H9 (cell line): ENCODE measurements at regions not wholly inside any gene's neighbourhood (a gene's known extent, or its start where the extent isn't known, plus 50 kb on each side); places are given as distances from the start of the nearest gene placed in this dataset.

Source experiments
- DNase-seq: peaks from one replicate; pipeline ENCODE4 v3.0.0-alpha.2; 2017
- H2AFZ ChIP-seq: one replicate; pipeline ENCODE4 v1.6.1; 2013; ENCODE audit warnings: mild to moderate bottlenecking, low read length, control low read depth, moderate library complexity
- H2AK5ac ChIP-seq: 2 replicates; pipeline ENCODE4 v1.6.1; 2013; ENCODE audit warnings: low read length, control low read depth, mixed read lengths; ENCODE audit not compliant: insufficient read length
- H2BK120ac ChIP-seq: one replicate; pipeline ENCODE4 v1.6.1; 2013; ENCODE audit warnings: low read depth, mild to moderate bottlenecking, low read length, control low read depth, inconsistent platforms; ENCODE audit not compliant: poor library complexity, severe bottlenecking
- H2BK12ac ChIP-seq: 2 replicates; pipeline ENCODE4 v1.6.1; 2013; ENCODE audit warnings: low read length, control low read depth, mixed read lengths, low read depth; ENCODE audit not compliant: insufficient read length
- H2BK15ac ChIP-seq: 2 replicates; pipeline ENCODE4 v1.6.1; 2013; ENCODE audit warnings: low read depth, low read length, control low read depth
- H2BK20ac ChIP-seq: one replicate; pipeline ENCODE4 v1.6.1; 2013; ENCODE audit warnings: low read depth, mild to moderate bottlenecking, low read length, control low read depth, inconsistent platforms; ENCODE audit not compliant: poor library complexity, severe bottlenecking
- H2BK5ac ChIP-seq: 2 replicates; pipeline ENCODE4 v1.6.1; 2013; ENCODE audit warnings: low read length, control low read depth, mixed read lengths; ENCODE audit not compliant: insufficient read length
- H3K14ac ChIP-seq: 2 replicates; pipeline ENCODE4 v1.6.1; 2013; ENCODE audit warnings: low read length, control low read depth; ENCODE audit not compliant: insufficient read depth
- H3K18ac ChIP-seq: 2 replicates; pipeline ENCODE4 v1.6.1; 2013; ENCODE audit warnings: low read depth, mild to moderate bottlenecking, mixed read lengths, low read length, control low read depth; ENCODE audit not compliant: insufficient read length
- H3K23ac ChIP-seq: 2 replicates; pipeline ENCODE4 v1.6.1; 2013; ENCODE audit warnings: low read length, control low read depth, mixed read lengths, low read depth; ENCODE audit not compliant: insufficient read length
- H3K23me2 ChIP-seq: 2 replicates; pipeline ENCODE4 v1.6.1; 2013; ENCODE audit warnings: low read depth, mild to moderate bottlenecking, mixed read lengths, low read length, control low read depth; ENCODE audit not compliant: insufficient read length, poor library complexity, severe bottlenecking
- H3K27ac ChIP-seq: 2 replicates; pipeline ENCODE4 v1.5.1; 2013; ENCODE audit warnings: low read length, control low read depth, mixed read lengths, low read depth; ENCODE audit not compliant: insufficient read length
- H3K27me3 ChIP-seq: 2 replicates; pipeline ENCODE4 v1.6.1; 2013; ENCODE audit warnings: low read length, control low read depth, inconsistent platforms; ENCODE audit not compliant: insufficient read depth
- H3K4ac ChIP-seq: 2 replicates; pipeline ENCODE4 v1.6.1; 2013; ENCODE audit warnings: low read depth, mild to moderate bottlenecking, control low read depth, inconsistent platforms, low read length, moderate library complexity
- H3K4me1 ChIP-seq: 2 replicates; pipeline ENCODE4 v1.6.1; 2013; ENCODE audit warnings: low read length, control low read depth, inconsistent platforms; ENCODE audit not compliant: insufficient read depth
- H3K4me2 ChIP-seq: 2 replicates; pipeline ENCODE4 v1.6.1; 2013; ENCODE audit warnings: low read length, control low read depth, mixed read lengths; ENCODE audit not compliant: insufficient read length, insufficient read depth
- H3K56ac ChIP-seq: 2 replicates; pipeline ENCODE4 v1.6.1; 2013; ENCODE audit warnings: low read depth, mild to moderate bottlenecking, mixed read lengths, low read length, control low read depth; ENCODE audit not compliant: insufficient read length
- H3K79me1 ChIP-seq: 2 replicates; pipeline ENCODE4 v1.6.1; 2013; ENCODE audit warnings: low read depth, mild to moderate bottlenecking, moderate library complexity, low read length, control low read depth, inconsistent platforms; ENCODE audit not compliant: insufficient read depth, poor library complexity, severe bottlenecking
- H3K79me2 ChIP-seq: 2 replicates; pipeline ENCODE4 v1.6.1; 2013; ENCODE audit warnings: low read length, control low read depth, inconsistent platforms; ENCODE audit not compliant: insufficient read depth
- H3K9ac ChIP-seq: 2 replicates; pipeline ENCODE4 v1.6.1; 2013; ENCODE audit warnings: low read length, control low read depth, mixed read lengths; ENCODE audit not compliant: insufficient read length; ENCODE audit errors: extremely low read depth
- H3K9me3 ChIP-seq: one replicate; pipeline ENCODE4 v1.6.1; 2013; ENCODE audit warnings: low read depth, low read length, inconsistent platforms; ENCODE audit not compliant: control insufficient read depth
- H3T11ph ChIP-seq: one replicate; pipeline ENCODE4 v1.6.1; 2013; ENCODE audit warnings: mild to moderate bottlenecking, low read length, control low read depth, inconsistent platforms
- H4K20me1 ChIP-seq: one replicate; pipeline ENCODE4 v1.6.1; 2013; ENCODE audit not compliant: control insufficient read depth, insufficient read length, insufficient read depth
- H4K5ac ChIP-seq: 2 replicates; pipeline ENCODE4 v1.6.1; 2013; ENCODE audit warnings: low read depth, mild to moderate bottlenecking, mixed read lengths, low read length, control low read depth; ENCODE audit not compliant: insufficient read length
- H4K8ac ChIP-seq: replicated peaks from 2 replicates; pipeline ENCODE4 v1.6.1; 2013; ENCODE audit warnings: low read length, control low read depth, mixed read lengths, low read depth; ENCODE audit not compliant: insufficient read length
- H4K91ac ChIP-seq: 2 replicates; pipeline ENCODE4 v1.6.1; 2013; ENCODE audit warnings: low read depth, mild to moderate bottlenecking, moderate library complexity, mixed read lengths, low read length, control low read depth; ENCODE audit not compliant: insufficient read length
- H3K27ac Mint-ChIP-seq, 3 experiments: 2 replicates in 2 of 3; 3 replicates in 1 of 3; pipeline ENCODE4 v1.8.0; 2020 to 2021; ENCODE audit warnings: mixed read lengths in 3 of 3, mild to moderate bottlenecking in 1 of 3, moderate library complexity in 1 of 3
- H3K27me3 Mint-ChIP-seq: 2 replicates; pipeline ENCODE4 v1.8.0; 2021; ENCODE audit warnings: low read depth, mild to moderate bottlenecking, moderate library complexity, mixed read lengths
- H3K36me3 Mint-ChIP-seq, 3 experiments: 2 replicates in 2 of 3; 3 replicates in 1 of 3; pipeline ENCODE4 v1.8.0; 2020 to 2021; ENCODE audit warnings: low read depth in 3 of 3, mixed read lengths in 3 of 3; ENCODE audit not compliant: insufficient read depth in 1 of 3
- H3K4me1 Mint-ChIP-seq, 2 experiments: 2 replicates each; pipeline ENCODE4 v1.8.0; 2020; ENCODE audit warnings: mixed read lengths in 2 of 2
- H3K4me3 Mint-ChIP-seq, 2 experiments: 2 replicates in 1 of 2; 3 replicates in 1 of 2; pipeline ENCODE4 v1.8.0; 2020 to 2021; ENCODE audit warnings: mild to moderate bottlenecking in 2 of 2, mixed read lengths in 2 of 2, moderate library complexity in 1 of 2
- H3K9me3 Mint-ChIP-seq, 2 experiments: 2 replicates in 1 of 2; 3 replicates in 1 of 2; pipeline ENCODE4 v1.8.0; 2020; ENCODE audit warnings: mild to moderate bottlenecking in 2 of 2, mixed read lengths in 2 of 2, moderate library complexity in 1 of 2
- CTCF ChIP-seq: fragments of 200-600 bp; sonication (generic); conservative IDR thresholded peaks from 3 replicates; pipeline ENCODE4 v1.8.0; 2021; ENCODE audit warnings: antibody characterized with exemption, mild to moderate bottlenecking
- WGBS: extraction: QIAGEN DNeasy Blood & Tissue Kit; methylation state at CpG from one replicate; pipeline ENCODE4 v1.1.7; 2013; ENCODE audit warnings: missing lambda C conversion rate, low lambda C conversion rate, mixed read lengths; ENCODE audit not compliant: insufficient read length; ENCODE audit errors: extremely low coverage; 5-methylcytosine and 5-hydroxymethylcytosine counted together

- H2AK5ac ChIP-seq = no peak overlapping the region
- no peaks in the 10 kb centered on the region for H4K20me1 ChIP-seq
- no peak overlapping the region for H2BK15ac ChIP-seq
- DNase-seq = no peak
- H4K91ac ChIP-seq = no peak overlapping the region
- H3K14ac ChIP-seq = no peak overlapping the region
- no peak overlapping the region for H3T11ph ChIP-seq
- H4K5ac ChIP-seq = no peak overlapping the region
- Mint-ChIP-seq H3K27me3 (peaks cover 10% of the 10 kb centered on the region; the same call in 1 of the 2 replicates), H3K36me3 (no peaks in the 10 kb centered on the region; a peak in 1 of 7 replicates), H3K4me1 (peaks cover 6% of the 10 kb centered on the region in 2 experiments; a peak in 3 of 4 replicates), H3K4me3 (no peak overlapping the region), H3K27ac (no peak overlapping the region), H3K9me3 (peaks cover 2 to 6% of the 10 kb centered on the region in 2 experiments; a peak in 2 of 5 replicates)
- no peak for TF ChIP-seq CTCF
- WGBS = no CpG with 5 or more reads among the region's 3 CpGs
- no peak overlapping the region for H2AFZ ChIP-seq
- no peak overlapping the region for H2BK120ac ChIP-seq
- no peak overlapping the region for H3K23ac ChIP-seq
- no peak overlapping the region for H2BK5ac ChIP-seq
- H3K4me2 ChIP-seq = no peak overlapping the region
- H3K4ac ChIP-seq = no peak overlapping the region
- no peak overlapping the region for H3K9ac ChIP-seq
- H3K18ac ChIP-seq = no peak overlapping the region
- no peaks in the 10 kb centered on the region for H3K4me1 ChIP-seq
- no peak overlapping the region for H3K56ac ChIP-seq
- H3K23me2 ChIP-seq = no peaks in the 10 kb centered on the region
- no peaks in the 10 kb centered on the region for H3K79me2 ChIP-seq
- H4K8ac ChIP-seq = no peak overlapping the region
- H3K9me3 ChIP-seq = no peaks in the 10 kb centered on the region
- H2BK12ac ChIP-seq = no peak overlapping the region
- no peaks in the 10 kb centered on the region for H3K27me3 ChIP-seq
- H3K27ac ChIP-seq = no peak overlapping the region
- no peak overlapping the region for H2BK20ac ChIP-seq
- H3K79me1 ChIP-seq = no peaks in the 10 kb centered on the region
Measured at GRCh38 chr5:171592736-171593135, 173.3 kb downstream of the FGF18 start.
